NCI-H1092 treated with DMSO at 0.1 percent for 48 hours (cell line): ENCODE measurements at regions not wholly inside any gene's neighbourhood (a gene's known extent, or its start where the extent isn't known, plus 50 kb on each side); places are given as distances from the start of the nearest gene placed in this dataset.
"Not testable (repeated sequence)": the region's sequence is repeated elsewhere in the genome, so short reads cannot be mapped to it uniquely, and the experiment has no call there.

Experiments used
- DNase-seq: peaks from one replicate; lab custom pipeline; 2025; lab: John Stamatoyannopoulos, UW

DNA sequence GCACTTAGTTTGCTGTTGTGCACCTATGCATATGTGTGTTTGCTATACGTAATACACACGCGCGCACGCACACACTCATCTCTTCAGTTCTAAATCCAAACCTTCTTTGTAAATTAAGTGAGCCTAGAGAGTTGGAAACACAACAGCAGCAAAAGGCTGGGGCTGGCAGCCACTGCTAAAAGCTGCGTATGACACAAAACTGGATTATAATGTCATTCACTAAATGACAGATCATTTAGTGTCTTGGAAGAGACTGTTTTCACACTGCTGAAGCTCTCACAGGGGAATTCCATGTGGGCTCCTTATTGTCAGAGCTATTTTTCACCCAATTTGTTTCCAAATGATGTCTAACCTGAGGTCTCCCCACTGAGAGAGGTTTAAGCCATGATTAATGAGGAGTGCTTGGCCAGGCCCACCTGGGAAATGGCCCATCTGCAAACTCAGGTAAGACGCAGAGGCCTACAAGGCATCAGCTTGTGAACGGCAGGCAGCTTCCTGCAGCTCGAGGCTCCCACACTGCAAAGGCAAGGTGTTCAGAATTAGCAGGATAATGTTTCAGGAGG lies 94.2 kb downstream of the OLIG3 start:
- no peak for DNase-seq

DNA sequence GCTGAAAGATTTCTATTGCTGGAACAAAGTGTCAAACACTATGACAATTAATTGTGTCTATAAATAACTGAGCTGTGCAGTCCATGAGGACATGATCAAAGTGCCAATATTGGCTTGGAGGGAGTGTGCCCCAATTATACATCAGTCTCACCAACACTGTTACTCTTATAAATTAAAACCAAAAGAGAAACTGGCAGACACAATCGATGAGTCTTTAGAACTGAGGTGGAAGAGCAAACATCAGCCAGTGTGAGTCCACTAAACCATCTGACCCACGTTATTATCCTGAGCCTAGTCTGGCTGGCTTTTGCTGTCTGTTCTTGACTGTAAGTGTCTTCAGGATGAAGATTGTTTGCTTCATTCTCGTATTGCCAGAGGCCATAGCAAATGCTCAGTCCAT lies 98.9 kb downstream of the OLIG3 start:
- DNase-seq: no peak

DNA sequence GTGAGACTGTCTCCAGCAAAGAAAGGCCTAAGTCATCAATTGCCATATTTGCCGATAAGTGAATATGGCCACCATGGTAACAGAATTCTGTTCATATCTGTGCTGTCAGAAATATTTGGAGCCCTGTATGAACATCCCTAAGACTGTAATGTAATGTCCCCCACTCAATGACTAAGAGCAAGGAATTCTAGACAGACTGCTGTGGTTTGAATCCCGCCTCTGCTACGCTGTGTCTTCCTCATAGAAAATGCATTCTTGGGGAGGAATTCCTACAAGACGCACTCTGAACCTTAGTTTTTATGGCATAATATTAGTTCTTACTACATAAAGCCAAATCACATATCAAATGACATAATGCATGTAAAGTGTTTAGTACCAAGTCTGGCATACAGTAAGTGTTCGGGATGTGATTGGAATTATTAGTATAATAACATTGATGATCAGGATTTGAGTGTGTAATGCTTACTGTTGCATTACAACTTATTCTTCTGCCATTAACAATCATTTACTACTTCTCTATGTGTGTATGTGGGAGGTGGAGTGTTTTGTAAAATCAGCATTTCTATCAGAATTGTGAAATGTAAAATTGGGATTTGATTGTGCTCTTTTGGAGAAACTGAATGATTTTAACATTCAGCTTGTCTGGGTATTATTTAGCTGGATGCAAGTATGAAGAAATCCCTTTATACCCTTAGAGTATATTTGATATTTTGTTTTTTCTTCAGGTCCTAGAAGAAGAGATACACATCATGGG lies 103.0 kb downstream of the OLIG3 start:
- DNase-seq: no peak

DNA sequence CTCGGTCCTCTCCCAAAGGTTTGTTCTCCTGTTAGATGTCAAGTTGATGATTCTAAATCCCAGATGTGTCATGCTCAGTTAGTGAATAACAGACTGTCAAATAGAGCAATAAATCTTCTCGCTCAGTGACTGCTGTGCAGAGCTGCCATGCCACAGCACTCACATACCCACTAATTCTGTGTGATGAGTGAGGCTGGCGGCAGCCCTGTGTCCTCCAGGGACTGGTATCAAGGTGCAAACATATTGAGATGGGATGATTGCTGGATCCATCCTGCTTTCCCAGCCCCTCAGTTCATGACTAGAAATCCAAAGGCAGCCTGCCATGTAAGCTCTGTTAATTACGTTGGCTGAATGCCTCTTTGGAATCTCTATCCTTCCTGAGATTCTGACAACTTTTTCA lies 103.9 kb downstream of the OLIG3 start:
- DNase-seq: no peak

DNA sequence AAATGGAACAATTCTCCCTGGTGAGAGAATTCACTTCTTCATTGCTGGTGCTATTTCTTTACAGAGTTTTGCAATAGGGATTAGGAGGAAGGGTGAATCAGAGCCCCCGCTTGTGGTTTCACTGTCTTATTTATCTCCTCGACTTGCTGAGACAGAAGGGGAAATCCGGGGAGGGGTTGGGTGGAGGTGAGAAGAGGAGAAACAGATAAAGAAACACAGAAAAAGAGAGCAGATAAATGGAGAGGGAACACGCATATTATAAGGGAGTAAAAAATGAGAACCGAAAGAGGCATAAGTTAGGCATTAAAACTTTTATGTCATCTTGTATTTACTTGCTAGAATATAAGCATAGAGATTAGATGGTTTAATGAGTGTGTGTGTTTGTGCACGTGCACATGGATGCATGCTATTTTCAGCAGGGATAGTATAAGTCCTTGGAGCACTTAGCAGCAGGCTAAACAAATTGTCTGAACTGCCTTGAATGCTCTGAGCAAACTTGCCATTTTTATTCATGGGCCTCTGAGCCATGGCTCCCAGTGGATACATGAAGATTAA lies 105.0 kb downstream of the OLIG3 start:
- no peak for DNase-seq

DNA sequence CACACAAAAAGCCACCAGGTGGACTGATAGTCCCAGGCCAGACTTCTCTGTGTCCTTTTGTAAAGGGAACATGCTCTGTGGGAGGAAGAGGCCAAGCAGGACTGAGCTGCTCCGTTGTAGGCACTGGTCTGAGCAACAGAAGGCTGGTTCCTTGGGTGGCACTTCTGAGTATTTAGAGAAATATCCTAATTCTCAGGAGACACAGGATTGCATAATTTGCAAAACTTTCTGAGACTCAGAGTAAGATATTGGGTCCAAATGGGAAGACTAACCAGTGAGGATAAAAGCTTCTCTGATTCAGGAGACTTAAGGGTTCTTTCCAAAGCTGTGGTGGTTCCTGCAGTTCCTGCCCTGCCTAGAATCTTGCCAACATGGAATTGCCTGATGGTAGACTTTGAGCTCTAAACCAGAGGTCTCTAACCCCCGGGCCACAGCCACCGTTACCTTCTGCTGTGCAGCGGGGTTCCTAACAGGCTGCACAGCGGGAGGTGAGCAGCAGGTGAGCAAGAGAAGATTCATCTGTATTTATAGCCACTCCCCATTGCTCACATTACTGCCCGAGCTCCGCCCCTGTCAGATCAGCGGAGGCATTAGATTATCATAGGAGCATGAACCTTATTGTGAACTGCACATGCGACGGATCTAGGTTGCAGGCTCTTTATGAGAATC lies 107.0 kb downstream of the OLIG3 start:
- no peak for DNase-seq

DNA sequence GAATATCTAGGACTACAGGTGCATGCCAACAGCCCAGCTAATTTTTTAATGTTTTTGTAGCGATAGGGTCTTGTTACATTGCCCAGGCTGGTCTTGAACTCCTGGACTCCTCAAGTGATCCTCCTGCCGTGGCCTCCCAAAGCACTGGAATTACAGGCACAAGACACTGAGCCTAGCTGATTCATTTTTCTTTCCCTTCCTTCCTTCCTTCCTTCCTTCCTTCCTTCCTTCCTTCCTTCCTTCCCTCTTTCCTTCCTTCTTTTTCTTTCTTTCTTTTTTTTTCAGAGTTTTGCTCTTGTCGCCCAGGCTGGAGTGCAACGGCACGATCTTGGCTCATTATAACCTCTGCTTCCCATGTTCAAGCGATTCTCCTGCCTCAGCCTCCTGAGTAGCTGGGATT lies 110.9 kb downstream of the OLIG3 start:
- DNase-seq: not testable (repeated sequence)

DNA sequence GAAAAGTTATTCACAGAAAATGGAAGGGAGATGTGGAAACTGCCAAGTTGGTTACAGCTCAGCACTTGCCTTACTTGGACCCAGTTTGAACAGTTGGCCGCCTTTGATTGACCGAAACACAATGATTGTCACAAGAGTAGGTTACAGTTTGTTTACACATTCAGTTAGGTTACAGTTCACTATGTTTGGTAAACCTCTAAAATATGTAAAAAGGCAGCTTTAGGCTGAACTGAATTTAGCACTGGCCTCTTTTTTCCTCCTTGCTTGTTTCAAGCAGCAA lies 116.2 kb downstream of the OLIG3 start:
- no peak for DNase-seq

DNA sequence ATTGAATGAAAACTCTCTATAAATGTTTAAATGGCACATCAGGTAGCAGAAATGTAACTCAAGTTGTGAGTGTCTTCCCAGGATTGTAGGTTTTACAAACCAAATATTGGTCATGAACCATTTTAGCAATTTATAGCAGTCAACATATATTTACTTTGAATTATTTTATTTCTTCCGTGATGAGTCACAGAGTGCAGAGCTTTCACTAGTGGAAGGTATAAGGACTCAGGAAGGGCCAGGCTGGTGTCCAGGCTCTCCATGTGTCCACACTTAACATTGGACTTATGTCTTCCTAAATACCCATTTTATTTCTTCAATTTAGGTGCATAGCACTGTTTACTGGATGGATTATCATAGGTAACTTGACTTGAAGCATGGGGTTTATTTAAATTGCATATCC lies 120.9 kb downstream of the OLIG3 start:
- DNase-seq: no peak

DNA sequence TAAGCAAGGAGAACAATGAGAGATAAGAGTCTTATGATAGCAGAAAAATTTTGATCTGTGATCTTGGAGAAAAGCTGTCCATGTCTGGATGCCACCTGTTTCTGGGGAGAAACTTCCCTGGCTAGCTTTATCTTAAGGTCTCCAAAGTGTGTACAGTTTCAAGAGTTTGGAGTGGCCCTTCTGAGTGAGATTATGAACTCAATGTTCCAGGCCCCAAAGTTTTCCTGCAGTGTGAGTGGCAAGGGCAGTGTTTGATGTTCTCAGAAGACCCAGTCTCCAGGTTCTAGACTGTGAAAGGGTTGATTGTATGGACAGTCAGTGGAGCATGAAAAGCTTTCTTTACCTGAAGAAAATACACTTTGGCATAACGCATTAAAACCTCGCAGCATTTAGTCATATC lies 121.7 kb downstream of the OLIG3 start:
- DNase-seq: no peak

DNA sequence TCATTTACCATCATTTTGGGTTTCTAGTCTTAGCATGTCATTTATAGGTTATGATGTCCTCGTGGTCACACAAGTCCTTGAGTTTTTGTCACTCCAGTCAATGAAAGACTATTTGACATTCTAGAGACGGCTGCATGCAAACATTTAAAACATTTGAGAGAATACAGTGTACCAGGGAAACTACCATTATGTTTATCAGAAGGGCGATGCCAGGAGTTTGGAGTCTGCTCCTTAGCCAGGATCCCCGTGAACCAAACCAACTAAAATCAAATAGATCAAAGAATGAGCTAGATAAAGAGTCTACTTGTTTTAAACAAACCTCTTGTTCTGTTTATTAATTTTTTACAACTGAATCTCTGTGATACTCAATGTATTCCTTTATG lies 122.6 kb downstream of the OLIG3 start:
- no peak for DNase-seq

DNA sequence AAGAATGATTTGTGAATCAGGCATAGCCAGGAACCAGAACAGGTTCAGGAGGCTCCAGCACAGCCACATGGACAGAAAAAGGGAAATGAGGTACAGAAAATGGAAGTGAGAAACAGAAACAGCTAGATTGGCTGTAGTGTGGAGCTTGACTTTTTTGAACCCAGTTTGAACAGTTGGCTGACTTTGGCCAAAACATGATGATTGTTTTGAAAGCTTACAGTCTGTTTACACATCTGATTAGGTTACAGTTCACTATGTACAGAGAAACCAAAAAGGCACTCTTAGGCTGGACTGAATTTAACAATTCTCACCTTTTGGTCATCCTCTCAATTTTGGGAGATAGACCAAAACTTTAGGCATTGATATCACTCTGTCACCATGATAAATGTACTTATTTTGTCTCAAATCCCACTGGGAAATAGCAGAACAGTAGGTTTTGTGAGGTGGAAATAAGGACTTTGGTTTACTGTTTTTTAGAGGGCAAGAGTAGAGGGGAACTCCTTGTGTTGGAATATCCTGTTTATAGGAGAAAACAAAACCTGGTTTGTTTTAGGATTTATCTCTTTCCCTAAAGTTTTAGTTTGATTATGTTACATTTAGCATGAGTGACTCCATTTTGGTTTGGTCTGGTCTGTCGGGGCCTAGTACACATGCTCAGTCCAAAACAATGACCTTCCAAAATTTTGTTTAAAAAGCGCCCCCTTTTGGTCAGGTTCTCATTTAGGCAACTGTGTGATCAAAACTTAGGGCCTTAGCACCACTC lies 123.1 kb downstream of the OLIG3 start:
- DNase-seq: no peak

DNA sequence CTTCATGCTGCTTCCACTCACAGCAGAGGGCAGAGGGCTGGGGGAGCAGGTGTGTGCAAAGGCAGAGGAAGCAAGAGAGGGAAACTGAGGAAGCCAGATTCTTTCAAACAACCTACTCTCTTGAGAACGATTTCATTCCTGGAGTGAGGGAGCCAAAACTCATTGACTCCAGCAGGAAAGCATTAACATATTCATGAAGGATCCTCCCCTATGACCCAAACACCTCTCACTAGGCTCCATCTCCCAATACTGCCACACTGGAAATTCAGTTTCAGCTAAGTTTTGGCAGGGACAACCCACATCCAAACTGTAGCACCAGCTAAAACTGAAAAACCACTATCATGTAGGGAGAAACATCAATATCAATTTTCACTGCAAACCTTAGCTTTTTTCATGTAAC lies 125.1 kb downstream of the OLIG3 start:
- DNase-seq: no peak

DNA sequence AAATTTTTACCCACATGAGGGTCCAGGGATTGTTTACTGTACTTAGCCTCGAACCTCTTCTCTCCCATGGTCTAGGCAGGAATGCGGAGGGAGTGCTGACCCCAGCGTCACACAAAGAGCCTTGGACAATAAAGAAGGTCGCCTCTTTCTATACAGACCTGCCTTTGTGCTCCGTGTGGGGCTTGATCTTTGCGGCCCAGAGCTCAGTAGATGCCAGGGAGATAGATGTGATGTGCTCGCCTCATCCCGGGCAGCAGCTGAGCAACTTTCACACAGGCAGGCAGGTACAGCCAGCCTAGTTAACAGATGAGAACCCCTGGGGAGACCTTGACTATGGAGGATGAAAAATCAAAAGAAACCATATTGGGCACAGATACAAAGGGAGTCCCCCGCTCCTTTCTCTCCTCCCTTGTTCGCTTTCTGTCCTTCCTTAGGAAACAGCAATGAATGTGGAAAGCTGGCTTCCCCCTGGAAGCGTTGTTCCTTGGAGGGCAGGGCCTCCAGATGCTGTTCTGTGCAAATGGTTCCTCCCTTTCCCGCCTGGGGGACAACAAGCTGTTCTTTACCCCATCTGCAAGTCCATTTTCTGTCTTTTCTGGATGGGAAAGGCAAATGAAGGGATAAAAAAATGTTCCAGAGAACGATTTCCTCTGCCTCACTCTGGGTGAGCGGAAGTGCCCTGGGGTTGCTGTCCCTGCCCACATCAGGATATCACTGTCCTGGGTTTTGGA lies 128.3 kb downstream of the OLIG3 start:
- no peak for DNase-seq

DNA sequence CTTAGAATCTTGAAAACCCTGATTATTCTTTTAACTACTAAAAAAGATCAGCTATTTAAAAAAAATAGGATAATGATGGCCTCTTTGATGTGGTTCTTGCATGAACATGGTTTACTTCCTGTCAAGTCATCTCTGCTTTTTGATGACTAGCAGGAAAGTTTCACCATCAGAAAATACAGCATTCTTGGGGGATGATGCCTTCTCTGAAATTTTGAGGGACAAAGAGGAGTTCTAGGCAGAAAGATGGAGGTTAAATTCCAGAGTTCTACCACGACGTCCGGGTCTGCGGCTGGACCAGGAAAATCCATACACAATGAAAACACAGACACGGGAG lies 130.4 kb downstream of the OLIG3 start:
- no peak for DNase-seq

DNA sequence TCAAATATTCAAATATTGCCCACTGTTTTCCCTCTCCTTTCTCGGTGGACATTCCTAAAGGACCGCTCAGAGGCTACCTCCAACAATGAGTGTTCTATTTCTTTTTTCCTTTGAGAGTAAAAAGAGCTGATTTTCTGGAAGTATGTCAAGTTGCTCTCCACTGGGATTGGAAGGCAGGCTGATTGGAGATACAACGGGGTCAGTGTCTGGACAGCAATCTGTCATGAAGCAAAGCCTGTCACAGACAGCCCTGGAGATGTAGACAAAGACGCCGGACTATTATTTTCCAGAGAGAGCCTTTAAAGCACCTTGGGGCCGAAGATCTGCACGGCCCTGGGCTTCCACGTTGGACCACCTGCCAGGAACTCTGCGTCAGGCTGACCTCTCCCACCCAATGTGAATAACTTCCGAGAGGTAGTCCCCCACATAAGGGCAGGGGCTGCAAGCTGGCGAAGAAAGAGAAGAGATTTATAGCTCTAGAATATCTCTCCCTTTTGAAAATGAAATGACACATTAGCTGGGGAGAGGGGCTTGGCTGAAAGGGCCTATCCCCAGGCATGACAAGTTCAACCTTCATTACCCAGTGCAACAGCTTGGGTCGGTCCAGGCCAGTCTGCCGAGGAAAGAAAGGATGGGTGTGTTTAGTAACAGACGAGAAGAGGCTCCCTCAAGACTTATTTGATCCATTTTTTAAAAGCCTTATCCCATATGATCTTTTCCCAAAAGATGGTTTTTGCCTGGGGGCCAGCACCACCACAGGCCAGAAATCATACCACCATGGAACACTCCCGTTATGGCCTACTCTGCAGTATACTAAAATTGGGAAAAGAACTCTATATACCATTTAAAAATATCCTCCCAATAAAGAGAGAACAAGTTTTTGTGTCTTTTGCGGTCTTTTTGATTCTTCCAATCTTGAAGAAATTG lies 131.1 kb downstream of the OLIG3 start:
- DNase-seq: no peak

DNA sequence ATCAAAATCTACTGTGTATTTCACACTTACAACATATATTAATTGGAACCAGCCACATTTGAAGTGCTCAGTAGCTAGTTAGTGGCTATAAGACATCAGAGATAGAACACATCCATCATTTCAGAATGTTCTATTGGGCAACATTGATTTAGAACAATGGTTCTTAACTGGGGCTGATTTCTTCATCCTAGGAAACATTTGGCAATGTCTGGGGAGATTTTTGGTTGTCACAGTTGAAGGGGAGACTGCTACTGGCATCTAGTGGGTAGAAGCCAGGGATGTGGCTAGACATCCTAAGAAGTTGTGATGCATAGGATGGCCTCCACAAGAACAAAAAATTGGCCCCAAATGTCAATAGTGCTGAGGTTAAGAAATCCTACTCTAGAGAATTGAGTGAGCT lies 132.5 kb downstream of the OLIG3 start:
- DNase-seq: no peak

DNA sequence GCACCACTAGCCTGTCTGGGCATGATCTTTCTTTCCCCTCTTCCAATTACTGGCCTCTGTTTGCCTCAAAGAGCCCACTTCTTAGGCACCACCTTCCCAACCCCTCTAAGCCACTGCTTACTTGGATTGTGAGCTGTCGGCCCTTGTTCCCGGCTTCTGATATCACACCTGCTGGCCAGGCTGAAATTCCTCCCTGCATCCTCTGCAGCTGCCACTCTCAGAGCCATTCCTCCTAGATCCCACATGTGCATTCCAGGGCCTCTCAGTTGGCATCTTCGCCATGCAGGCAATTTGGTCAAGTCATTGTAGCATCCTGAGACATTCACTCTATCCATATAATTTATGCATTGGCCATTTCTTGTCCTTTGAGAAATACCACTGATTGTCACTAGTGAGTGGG lies 135.9 kb downstream of the OLIG3 start:
- DNase-seq: no peak

DNA sequence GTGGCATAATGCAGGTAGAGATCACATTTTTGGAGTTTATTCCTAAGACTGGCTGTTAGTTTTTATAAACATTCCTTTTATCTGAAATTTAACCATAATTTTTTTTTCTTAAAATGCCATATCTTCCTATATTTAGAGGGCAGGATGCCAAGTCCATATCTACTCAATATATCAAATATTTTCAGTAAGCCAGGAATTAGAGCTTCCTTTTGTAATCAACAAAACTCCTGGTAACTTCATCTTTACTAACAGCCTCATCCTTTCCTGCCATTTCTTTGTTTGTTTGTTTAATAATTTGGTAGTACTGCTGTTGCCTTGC lies 136.3 kb downstream of the OLIG3 start:
- no peak for DNase-seq

DNA sequence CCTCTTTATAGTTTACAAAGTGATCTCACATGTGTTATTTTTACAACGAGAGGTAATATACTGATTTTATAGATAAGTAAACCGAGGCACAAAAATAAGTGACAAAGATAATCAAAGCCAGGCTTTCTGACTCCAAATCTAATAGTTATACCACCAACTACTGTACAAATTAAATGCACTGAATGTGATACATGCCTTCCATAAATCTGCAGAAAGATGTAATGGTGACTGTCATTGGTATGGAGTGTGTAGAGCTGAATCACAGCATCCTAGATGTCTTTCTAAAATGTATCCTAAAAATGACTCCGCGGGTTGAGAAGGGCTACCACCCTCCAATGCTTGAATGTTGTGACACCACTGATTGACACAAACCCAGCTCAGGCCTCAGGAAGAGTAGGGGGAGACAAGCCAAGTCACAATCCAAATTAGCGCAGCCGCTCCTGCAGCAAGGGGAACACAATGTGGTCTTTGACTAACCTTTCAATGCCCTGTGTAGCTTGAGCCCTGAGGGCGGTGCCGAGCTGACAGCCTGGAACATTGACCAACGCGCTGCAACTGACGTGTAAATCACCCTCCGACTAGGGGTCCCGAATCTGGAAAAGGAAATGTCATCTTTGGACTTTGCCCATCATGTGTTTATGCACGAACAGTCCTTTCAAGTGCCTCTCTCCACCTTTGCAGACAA lies 136.8 kb downstream of the OLIG3 start:
- DNase-seq: no peak
